GM12872 (cell line): ENCODE measurements at regions not wholly inside any gene's neighbourhood (a gene's known extent, or its start where the extent isn't known, plus 50 kb on each side); places are given as distances from the start of the nearest gene placed in this dataset.

ENCODE experiments used
- CTCF ChIP-seq: IDR thresholded peaks from 3 replicates; pipeline ENCODE4 v1.5.1; 2011; ENCODE audit warnings: low read depth, mild to moderate bottlenecking, low read length, moderate library complexity; ENCODE audit not compliant: insufficient read depth

DNA sequence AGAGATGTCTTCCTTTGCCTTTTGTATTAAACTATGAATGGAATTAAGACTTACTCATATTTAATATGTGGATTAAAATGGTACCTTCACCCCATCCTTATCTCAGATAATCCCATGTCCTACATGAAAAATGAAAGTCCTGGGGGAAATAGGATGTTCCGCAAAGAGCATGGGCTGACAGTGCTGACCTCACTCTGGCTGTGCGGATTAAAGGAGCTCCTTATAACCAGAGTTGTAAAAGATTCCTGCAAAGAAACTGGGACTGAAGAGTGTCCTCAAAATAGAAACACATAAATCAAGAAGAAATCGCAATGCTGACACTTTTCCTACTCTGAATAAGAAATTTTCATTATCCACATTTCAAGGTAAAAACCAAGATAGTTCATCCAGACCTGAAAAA is 384.5 kb downstream of the LIG4 start:
- no peak for TF ChIP-seq CTCF

- no peak for TF ChIP-seq CTCF
These were observed 387.3 kb downstream of the LIG4 start for GRCh38 chr13:107827840-107828549.

GRCh38 chr13:107824635-107825034 is 390.7 kb downstream of the LIG4 start:
- TF ChIP-seq CTCF = no peak

- TF ChIP-seq CTCF = no peak
These were observed 393.3 kb downstream of the LIG4 start for GRCh38 chr13:107822006-107822405.

GRCh38 chr13:107821492-107821891 is 393.8 kb downstream of the LIG4 start:
- no peak for TF ChIP-seq CTCF

DNA sequence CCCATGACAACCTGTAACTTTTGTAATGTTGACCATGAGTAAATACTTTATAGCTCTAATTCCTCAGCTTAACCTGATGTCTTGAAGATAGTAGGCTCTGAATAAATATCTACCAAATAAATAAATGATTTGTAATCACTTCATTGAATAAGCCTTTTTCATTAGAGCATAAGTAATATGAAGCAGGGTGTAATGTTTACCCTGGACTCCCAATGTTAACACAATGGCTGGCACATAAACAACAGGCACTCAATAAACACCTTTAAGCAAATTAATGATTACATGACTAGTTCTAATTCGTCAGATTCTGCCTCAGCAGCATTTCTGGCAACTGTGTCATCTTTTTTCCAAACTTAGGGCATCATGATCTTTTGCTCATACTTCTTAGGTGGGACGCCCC is 396.3 kb downstream of the LIG4 start:
- no peak for TF ChIP-seq CTCF

DNA sequence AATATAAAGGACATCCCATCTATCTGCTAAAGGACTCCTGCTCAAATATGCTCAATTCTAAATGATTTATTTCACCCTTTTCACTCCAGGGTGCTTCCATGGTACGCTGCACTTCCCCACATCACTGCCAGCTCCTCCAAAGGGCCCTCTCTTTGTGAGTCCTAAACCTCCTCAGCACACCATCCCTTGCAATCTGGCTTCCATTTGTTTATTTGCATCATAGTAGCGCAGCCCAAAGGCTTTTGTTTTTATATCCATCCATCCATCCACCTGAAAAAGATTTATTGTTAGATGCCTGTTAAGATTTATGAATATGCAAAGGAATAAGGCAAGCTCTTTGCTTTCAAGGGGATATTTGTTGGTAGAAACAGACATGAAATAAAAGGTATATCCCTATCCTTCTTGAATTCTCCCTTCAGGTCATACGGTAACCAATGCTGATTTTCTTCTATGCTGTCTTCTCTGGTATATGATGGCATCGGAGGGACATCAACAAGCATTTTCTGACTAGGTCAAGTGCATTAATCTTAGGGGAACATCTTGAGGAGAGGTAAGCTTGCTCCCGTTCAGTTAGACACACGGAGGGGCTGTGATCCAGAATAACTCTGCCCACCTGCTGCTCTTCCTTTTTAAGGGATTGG is 397.6 kb downstream of the LIG4 start:
- TF ChIP-seq CTCF = no peak
